ENCODE measurements at regions not wholly inside any gene's neighbourhood (a gene's known extent, or its start where the extent isn't known, plus 50 kb on each side); places are given as distances from the start of the nearest gene placed in this dataset.

DNA sequence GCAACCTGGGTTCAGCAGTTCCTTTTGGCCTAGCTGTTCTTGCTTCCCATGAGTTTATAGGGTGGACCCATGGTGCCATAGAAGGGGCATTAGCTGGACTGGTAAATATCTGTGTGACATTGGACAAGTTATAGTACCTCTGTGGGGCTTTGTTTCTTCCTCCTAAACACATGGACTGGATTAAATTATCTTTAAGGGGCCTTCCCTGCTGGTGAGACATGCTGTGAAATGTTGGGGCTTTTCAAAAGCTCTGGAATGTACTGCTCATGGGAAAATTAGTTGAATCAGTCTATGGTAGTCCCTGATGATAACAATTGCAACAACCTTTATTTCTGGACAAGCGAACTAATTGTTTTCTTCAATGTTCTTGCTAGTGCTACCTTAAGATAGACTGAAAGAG lies 276.2 kb downstream of the BLID start:
- no peak overlapping the region for H3K4me3 ChIP-seq (ENCODE audit: control insufficient read depth, low read depth, low read length)
- TF ChIP-seq, protein P1, sequence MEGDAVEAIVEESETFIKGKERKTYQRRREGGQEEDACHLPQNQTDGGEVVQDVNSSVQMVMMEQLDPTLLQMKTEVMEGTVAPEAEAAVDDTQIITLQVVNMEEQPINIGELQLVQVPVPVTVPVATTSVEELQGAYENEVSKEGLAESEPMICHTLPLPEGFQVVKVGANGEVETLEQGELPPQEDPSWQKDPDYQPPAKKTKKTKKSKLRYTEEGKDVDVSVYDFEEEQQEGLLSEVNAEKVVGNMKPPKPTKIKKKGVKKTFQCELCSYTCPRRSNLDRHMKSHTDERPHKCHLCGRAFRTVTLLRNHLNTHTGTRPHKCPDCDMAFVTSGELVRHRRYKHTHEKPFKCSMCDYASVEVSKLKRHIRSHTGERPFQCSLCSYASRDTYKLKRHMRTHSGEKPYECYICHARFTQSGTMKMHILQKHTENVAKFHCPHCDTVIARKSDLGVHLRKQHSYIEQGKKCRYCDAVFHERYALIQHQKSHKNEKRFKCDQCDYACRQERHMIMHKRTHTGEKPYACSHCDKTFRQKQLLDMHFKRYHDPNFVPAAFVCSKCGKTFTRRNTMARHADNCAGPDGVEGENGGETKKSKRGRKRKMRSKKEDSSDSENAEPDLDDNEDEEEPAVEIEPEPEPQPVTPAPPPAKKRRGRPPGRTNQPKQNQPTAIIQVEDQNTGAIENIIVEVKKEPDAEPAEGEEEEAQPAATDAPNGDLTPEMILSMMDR (conservative IDR thresholded peaks at IDR 0.05; ENCODE audit: control insufficient read depth, insufficient read depth, low read depth, low read length), result no peak

DNA sequence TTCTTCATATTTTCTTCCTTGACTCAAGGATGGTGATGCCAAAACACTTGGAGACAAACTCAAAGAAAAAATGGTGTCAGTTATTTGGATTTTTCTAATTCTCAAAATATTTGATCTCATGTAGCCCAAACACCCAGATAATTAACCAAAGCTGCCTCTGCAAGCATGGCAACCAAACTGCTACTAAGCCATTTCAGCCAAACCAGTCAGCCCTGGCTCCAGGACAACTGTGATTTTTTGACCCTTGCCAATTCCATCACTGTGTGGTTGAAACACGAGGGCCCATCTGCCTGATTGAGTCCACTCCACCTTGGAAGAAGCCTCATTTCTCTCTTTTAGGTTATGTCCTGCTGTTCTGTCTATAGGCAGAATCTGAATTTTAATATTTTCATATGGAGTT lies 277.4 kb downstream of the BLID start:
- no peak overlapping the region for H3K4me3 ChIP-seq (ENCODE audit: control insufficient read depth, low read depth, low read length)
- TF ChIP-seq, protein P1 (conservative IDR thresholded peaks at IDR 0.05; ENCODE audit: control insufficient read depth, insufficient read depth, low read depth, low read length), result no peak
- no peak for DNase-seq (ENCODE audit: low read depth)

More for the DNA sequence above, 276.2 kb downstream of the BLID start:
- peak; percentile 38 for DNase-seq (ENCODE audit: low read depth)

DNA sequence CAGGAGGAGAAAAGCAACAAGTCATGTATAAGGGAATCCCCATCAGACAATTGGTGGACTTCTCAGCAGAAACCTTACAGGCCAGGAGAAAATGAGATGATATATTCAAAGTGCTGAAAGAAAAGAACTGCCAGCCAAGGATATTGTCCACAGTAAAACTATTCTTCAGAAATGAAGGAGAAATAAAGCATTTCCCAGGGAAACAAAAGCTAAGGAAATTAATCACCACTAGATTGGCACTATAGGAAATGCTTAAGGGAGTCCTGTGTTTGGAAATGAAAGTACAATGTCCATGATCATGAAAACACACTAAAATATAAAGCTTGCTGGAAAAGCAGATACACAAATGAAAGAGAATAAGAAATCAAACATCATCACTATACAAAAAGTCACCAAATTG lies 282.0 kb downstream of the BLID start:
- TF ChIP-seq, protein P1 (conservative IDR thresholded peaks at IDR 0.05; ENCODE audit: control insufficient read depth, insufficient read depth, low read depth, low read length), result no peak
- H3K4me3 ChIP-seq (ENCODE audit: control insufficient read depth, low read depth, low read length), result no peak overlapping the region
- DNase-seq (ENCODE audit: low read depth), result no peak

DNA sequence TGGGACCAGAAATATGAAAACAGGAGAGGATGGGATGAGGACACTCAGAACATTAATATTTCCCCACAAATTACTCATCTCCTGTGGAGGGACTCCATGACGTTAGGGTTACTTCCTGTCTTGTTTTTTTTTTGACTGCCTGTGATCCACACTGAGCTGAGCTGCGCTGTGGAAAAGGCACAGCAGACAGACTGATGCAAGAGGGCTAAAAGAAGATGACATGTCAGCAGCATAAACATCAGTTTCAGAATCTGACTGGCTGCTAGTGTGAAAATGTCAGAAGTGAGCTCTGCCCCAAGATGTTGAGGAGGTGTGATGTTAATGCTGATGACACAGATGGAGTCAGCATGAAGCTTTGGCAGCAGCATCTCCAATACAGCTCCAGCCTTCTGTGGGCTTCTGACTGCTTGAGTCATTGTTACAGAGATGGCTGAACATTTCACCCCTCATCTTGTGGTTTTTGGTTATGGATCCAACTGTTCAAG lies 286.8 kb downstream of the BLID start:
- H3K4me3 ChIP-seq (ENCODE audit: control insufficient read depth, low read depth, low read length), result no peak overlapping the region
- DNase-seq (ENCODE audit: low read depth), result peak; percentile 100
- TF ChIP-seq, protein P1 (conservative IDR thresholded peaks at IDR 0.05; ENCODE audit: control insufficient read depth, insufficient read depth, low read depth, low read length), result no peak

DNA sequence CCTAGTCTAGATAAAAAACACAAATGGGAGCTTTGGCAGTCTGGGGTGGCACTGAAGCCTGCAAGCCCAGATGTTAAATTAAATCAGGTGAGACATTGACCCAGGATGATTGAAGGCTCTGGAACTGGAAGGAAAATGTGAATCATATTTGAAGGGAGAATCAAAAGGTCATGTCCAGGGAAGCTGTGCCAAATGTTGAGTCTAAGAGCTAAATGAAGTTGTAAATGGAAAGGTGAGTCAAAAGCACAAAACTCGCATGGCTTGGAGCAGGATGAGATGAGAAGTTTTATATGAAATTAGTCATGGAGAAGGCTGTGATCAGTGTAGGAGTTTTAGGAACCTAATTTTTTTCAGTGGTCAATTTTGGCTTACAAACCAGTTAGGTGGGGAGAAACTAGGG lies 301.1 kb downstream of the BLID start:
- TF ChIP-seq, protein P1 (conservative IDR thresholded peaks at IDR 0.05; ENCODE audit: control insufficient read depth, insufficient read depth, low read depth, low read length), result no peak
- peak; percentile 81 for DNase-seq (ENCODE audit: low read depth)
- H3K4me3 ChIP-seq (ENCODE audit: control insufficient read depth, low read depth, low read length), result no peak overlapping the region

DNA sequence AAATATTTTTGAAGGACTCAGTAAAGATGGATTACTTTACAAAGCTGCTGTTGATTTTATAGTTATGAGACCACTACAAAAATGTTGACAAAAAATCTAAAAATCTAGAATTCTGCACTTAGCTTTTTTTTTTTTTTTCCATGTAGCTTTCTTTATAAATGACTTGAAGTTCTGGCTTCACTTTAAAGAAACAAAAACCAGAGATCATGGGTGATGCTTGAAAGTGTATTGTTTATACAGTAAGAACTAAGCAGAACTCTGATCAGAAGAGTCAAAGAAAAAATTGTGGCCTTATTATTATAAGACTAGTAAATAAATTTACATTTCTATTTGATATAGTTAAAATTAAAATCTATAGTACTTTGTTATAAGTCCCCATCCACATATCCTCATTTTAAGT lies 301.7 kb downstream of the BLID start:
- TF ChIP-seq, protein P1 (conservative IDR thresholded peaks at IDR 0.05; ENCODE audit: control insufficient read depth, insufficient read depth, low read depth, low read length), result no peak
- no peak overlapping the region for H3K4me3 ChIP-seq (ENCODE audit: control insufficient read depth, low read depth, low read length)
- no peak for DNase-seq (ENCODE audit: low read depth)

DNA sequence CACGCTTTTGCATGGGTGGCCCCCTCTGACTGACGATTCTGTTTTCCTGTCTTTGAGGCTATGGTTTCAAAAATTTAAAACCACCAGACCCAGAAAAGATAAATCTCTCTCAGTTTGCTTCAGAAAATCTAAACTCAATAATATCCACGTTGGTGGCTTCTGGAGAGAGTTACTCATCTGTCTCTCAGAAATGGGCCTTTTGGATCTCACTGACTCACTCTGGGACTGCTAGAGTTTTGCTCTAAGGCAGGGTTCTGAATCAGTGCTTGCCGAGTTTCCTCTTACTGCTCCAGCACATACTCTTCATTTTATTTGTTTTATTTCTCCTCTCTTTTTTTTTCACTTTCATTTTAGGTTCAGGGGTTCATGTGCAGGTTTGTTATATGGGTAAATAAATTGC lies 305.7 kb downstream of the BLID start:
- peak; percentile 81 for DNase-seq (ENCODE audit: low read depth)
- H3K4me3 ChIP-seq (ENCODE audit: control insufficient read depth, low read depth, low read length), result no peak overlapping the region
- TF ChIP-seq, protein P1 (conservative IDR thresholded peaks at IDR 0.05; ENCODE audit: control insufficient read depth, insufficient read depth, low read depth, low read length), result no peak

All from fibroblast of mammary gland (primary cell).